ENCODE measurements at regions not wholly inside any gene's neighbourhood (a gene's known extent, or its start where the extent isn't known, plus 50 kb on each side); places are given as distances from the start of the nearest gene placed in this dataset.

DNA sequence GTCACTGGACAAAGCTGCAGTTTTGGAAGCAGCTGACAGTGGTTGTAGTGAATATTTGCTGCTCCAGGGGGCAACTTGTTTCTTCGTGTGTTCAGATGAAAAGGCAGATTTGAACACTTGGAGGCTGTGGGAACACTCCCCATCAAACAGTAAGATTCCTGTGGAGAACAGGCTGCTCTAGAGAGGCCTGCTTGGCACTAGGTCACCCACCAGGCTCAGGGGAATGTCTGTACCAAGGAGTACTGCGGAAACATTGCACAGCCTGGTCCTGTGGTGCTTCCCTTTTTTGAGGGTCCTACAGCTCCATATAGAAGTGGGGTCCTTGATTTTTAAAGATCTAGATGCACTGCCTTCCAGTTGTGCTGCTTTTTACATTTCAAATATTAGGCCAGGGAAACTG lies 97.5 kb downstream of the CXCL12 start:
- no peaks in the 10 kb centered on the region for H3K36me3 ChIP-seq (replicated peaks; ENCODE audit: insufficient read depth, low read length)
- no peaks in the 10 kb centered on the region for H3K4me1 ChIP-seq (ENCODE audit: low read length)
- H3K9me2 ChIP-seq (replicated peaks; ENCODE audit: insufficient read depth, low read length), result no peaks in the 10 kb centered on the region
- H3K9me3 ChIP-seq (replicated peaks; ENCODE audit: insufficient read depth, low read length), result no peaks in the 10 kb centered on the region
- H2AFZ ChIP-seq (ENCODE audit: low read length), result no peak overlapping the region
- no peak overlapping the region for H3K4me2 ChIP-seq (ENCODE audit: low read depth, low read length)
- TF ChIP-seq, protein P1, sequence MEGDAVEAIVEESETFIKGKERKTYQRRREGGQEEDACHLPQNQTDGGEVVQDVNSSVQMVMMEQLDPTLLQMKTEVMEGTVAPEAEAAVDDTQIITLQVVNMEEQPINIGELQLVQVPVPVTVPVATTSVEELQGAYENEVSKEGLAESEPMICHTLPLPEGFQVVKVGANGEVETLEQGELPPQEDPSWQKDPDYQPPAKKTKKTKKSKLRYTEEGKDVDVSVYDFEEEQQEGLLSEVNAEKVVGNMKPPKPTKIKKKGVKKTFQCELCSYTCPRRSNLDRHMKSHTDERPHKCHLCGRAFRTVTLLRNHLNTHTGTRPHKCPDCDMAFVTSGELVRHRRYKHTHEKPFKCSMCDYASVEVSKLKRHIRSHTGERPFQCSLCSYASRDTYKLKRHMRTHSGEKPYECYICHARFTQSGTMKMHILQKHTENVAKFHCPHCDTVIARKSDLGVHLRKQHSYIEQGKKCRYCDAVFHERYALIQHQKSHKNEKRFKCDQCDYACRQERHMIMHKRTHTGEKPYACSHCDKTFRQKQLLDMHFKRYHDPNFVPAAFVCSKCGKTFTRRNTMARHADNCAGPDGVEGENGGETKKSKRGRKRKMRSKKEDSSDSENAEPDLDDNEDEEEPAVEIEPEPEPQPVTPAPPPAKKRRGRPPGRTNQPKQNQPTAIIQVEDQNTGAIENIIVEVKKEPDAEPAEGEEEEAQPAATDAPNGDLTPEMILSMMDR (IDR thresholded peaks at IDR 0.05; ENCODE audit: low read length), result no peak
- TF ChIP-seq EZH2phosphoT487 (IDR thresholded peaks at IDR 0.05; ENCODE audit: low read length), result no peak
- no peaks in the 10 kb centered on the region for H4K20me1 ChIP-seq (ENCODE audit: insufficient read depth, low read length)
- H3F3A ChIP-seq (ENCODE audit: insufficient read depth, low read length), result no peaks in the 10 kb centered on the region
- no peaks in the 10 kb centered on the region for H3K27me3 ChIP-seq (replicated peaks; ENCODE audit: insufficient read depth, low read length)
- no peaks in the 10 kb centered on the region for H3K79me2 ChIP-seq (ENCODE audit: low read length)
- H3K27ac ChIP-seq (ENCODE audit: low read length), result no peak overlapping the region
- no peak for DNase-seq
- no peak overlapping the region for H3K4me3 ChIP-seq (ENCODE audit: low read length)
- no peak overlapping the region for H3K9ac ChIP-seq (ENCODE audit: low read length)

DNA sequence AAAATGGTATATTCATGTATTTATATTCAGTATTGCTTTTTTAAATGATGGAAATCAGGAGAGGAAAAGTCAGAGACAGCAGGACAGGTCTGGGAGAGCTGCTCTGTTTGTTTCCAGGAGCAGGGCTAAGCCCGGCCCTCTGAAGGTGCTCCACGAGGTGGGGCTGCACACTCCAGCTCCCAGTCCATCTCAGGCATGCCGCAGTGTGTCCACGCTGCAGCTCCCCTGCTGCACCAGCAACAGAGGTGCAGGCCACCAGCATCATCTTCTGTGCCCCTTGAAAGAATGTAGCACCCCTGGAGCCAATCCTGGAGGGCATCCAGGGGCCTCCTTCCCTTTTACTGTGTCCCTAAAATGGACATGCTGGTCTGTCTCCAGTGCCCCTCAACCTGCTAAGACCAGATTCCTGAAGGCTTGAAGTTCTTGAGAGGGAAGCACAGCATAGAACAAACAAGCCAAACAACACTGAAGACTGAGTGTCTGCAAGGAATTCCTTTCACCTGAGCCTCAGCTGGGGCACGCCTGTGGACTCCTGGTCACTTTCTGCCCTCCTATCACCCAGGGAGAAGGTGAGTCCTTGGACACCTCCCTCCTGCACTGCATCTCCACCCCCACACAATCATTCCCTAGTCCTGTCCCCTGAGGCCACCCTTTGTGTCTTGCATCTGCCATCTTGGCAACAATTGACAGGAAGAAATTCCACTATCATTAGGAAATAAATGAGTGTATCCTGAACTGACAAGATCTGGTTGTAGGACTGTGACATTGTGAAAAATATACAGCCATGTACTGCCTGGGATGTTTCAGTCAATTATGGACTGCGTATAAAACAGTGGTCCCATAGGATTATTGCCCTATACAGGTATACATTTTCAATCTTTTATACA lies 100.5 kb downstream of the CXCL12 start:
- H3K36me3 ChIP-seq (replicated peaks; ENCODE audit: insufficient read depth, low read length), result no peaks in the 10 kb centered on the region
- H3K4me3 ChIP-seq (ENCODE audit: low read length), result no peak overlapping the region
- no peak overlapping the region for H3K4me2 ChIP-seq (ENCODE audit: low read depth, low read length)
- H3K4me1 ChIP-seq (ENCODE audit: low read length), result no peaks in the 10 kb centered on the region
- H3K79me2 ChIP-seq (ENCODE audit: low read length), result no peaks in the 10 kb centered on the region
- H3K9ac ChIP-seq (ENCODE audit: low read length), result no peak overlapping the region
- H3K27me3 ChIP-seq (replicated peaks; ENCODE audit: insufficient read depth, low read length), result no peaks in the 10 kb centered on the region
- no peak overlapping the region for H2AFZ ChIP-seq (ENCODE audit: low read length)
- no peaks in the 10 kb centered on the region for H3F3A ChIP-seq (ENCODE audit: insufficient read depth, low read length)
- TF ChIP-seq EZH2 (optimal IDR thresholded peaks at IDR 0.05; ENCODE audit: low read depth, low read length), result no peak
- TF ChIP-seq, protein P1 (IDR thresholded peaks at IDR 0.05; ENCODE audit: low read length), result no peak
- no peak for TF ChIP-seq EZH2phosphoT487 (IDR thresholded peaks at IDR 0.05; ENCODE audit: low read length)
- no peak for DNase-seq
- no peak overlapping the region for H3K27ac ChIP-seq (ENCODE audit: low read length)
- no peaks in the 10 kb centered on the region for H3K9me3 ChIP-seq (replicated peaks; ENCODE audit: insufficient read depth, low read length)
- H4K20me1 ChIP-seq (ENCODE audit: insufficient read depth, low read length), result no peaks in the 10 kb centered on the region
- H3K9me2 ChIP-seq (replicated peaks; ENCODE audit: insufficient read depth, low read length), result no peaks in the 10 kb centered on the region

DNA sequence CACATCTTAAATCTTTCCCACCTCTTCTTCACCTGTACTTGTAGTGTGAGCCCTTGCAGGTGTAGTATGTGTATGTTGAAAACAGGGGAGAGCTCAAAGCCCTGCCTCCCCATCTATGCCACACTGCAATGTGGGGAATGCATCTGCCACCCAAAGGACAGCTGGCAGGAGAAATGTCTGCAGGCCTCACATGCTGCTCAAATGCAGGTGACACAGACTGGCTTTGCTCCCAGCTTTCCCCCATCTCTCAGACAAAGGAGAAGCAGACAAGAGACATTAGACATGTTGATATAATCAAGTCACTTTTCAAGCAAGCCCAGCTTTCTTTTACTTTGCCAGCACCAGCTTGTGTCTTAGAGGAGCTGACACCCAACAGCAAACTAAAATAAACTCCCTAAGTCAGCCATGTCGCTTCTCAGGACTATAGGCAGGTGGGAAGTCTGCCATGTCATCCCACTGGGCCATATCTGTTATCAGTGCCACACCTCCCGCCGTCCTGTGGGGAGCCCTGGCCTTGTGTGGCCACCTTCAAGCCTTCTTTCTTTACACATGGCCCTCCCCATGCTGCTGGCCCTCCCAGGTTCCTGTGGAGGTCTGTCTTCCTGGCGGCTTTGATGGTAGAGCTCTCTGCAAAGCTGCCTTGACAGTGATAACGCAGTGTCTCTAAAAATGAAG lies 102.1 kb downstream of the CXCL12 start:
- Histone ChIP-seq H3K9me2 (replicated peaks; ENCODE audit: insufficient read depth, low read length) (no peaks in the 10 kb centered on the region), H3F3A (ENCODE audit: insufficient read depth, low read length) (no peaks in the 10 kb centered on the region), H3K36me3 (replicated peaks; ENCODE audit: insufficient read depth, low read length) (no peaks in the 10 kb centered on the region), H3K27ac (ENCODE audit: low read length) (no peak overlapping the region), H3K4me1 (ENCODE audit: low read length) (no peaks in the 10 kb centered on the region), H3K79me2 (ENCODE audit: low read length) (no peaks in the 10 kb centered on the region), H3K9me3 (replicated peaks; ENCODE audit: insufficient read depth, low read length) (no peaks in the 10 kb centered on the region), H4K20me1 (ENCODE audit: insufficient read depth, low read length) (no peaks in the 10 kb centered on the region), H3K4me2 (ENCODE audit: low read depth, low read length) (no peak overlapping the region), H2AFZ (ENCODE audit: low read length) (no peak overlapping the region), H3K27me3 (replicated peaks; ENCODE audit: insufficient read depth, low read length) (no peaks in the 10 kb centered on the region), H3K9ac (ENCODE audit: low read length) (no peak overlapping the region), H3K4me3 (ENCODE audit: low read length) (no peak overlapping the region)
- no peak for TF ChIP-seq EZH2phosphoT487 (IDR thresholded peaks at IDR 0.05; ENCODE audit: low read length)
- TF ChIP-seq, protein P1 (IDR thresholded peaks at IDR 0.05; ENCODE audit: low read length), result no peak
- no peak for TF ChIP-seq EZH2 (optimal IDR thresholded peaks at IDR 0.05; ENCODE audit: low read depth, low read length)
- no peak for DNase-seq
